Neural progenitor cell (in vitro differentiated cells): ENCODE measurements at regions not wholly inside any gene's neighbourhood (a gene's known extent, or its start where the extent isn't known, plus 50 kb on each side); places are given as distances from the start of the nearest gene placed in this dataset.
A peak's percentile ranks its signal among the peaks of the same experiment; 100 is the strongest.

Experiments used
- DNase-seq: peaks from one replicate; pipeline ENCODE4 v3.0.0-alpha.2; 2016; ENCODE audit warnings: low spot score
- H2AFZ ChIP-seq: fragments of 200-600 bp; sonication (generic); replicated peaks from 2 replicates; pipeline ENCODE4 v1.6.1; 2016; ENCODE audit warnings: antibody characterized with exemption
- H3F3A ChIP-seq: fragments of 200-600 bp; sonication (generic); 2 replicates; pipeline ENCODE4 v1.6.1; 2016; ENCODE audit warnings: antibody characterized with exemption, low read depth
- H3K27ac ChIP-seq: fragments of 200-600 bp; sonication (generic); 2 replicates; pipeline ENCODE4 v1.5.1; 2016; ENCODE audit warnings: mild to moderate bottlenecking
- H3K27me3 ChIP-seq: fragments of 200-600 bp; sonication (generic); 2 replicates; pipeline ENCODE4 v1.6.1; 2016; ENCODE audit warnings: mild to moderate bottlenecking, moderate library complexity
- H3K36me3 ChIP-seq: fragments of 200-600 bp; sonication (generic); 2 replicates; pipeline ENCODE4 v1.5.1; 2016
- H3K4me1 ChIP-seq: fragments of 200-600 bp; sonication (generic); 2 replicates; pipeline ENCODE4 v1.6.1; 2016; ENCODE audit warnings: mixed run types
- H3K4me2 ChIP-seq: fragments of 200-600 bp; sonication (generic); 2 replicates; pipeline ENCODE4 v1.6.1; 2016
- H3K4me3 ChIP-seq: fragments of 200-600 bp; sonication (generic); 2 replicates; pipeline ENCODE4 v1.5.1; 2016
- H3K79me2 ChIP-seq: fragments of 200-600 bp; sonication (generic); 2 replicates; pipeline ENCODE4 v1.6.1; 2016; ENCODE audit warnings: low read depth
- H3K9ac ChIP-seq: fragments of 200-600 bp; sonication (generic); 2 replicates; pipeline ENCODE4 v1.6.1; 2016
- H3K9me3 ChIP-seq: fragments of 200-600 bp; sonication (generic); 2 replicates; pipeline ENCODE4 v1.5.1; 2016; ENCODE audit warnings: low read depth
- H4K20me1 ChIP-seq: fragments of 200-600 bp; sonication (generic); 2 replicates; pipeline ENCODE4 v1.6.1; 2016; ENCODE audit warnings: low read depth
- H3K27ac Mint-ChIP-seq: 3 replicates; pipeline ENCODE4 v1.8.0; 2021; ENCODE audit warnings: mixed read lengths
- H3K27me3 Mint-ChIP-seq: 2 replicates; pipeline ENCODE4 v1.8.0; 2022; ENCODE audit warnings: low read depth, mild to moderate bottlenecking, inconsistent platforms, moderate library complexity, mixed read lengths; ENCODE audit not compliant: insufficient read depth
- H3K36me3 Mint-ChIP-seq: 3 replicates; pipeline ENCODE4 v1.8.0; 2021; ENCODE audit warnings: mixed read lengths
- H3K4me1 Mint-ChIP-seq: 3 replicates; pipeline ENCODE4 v1.8.0; 2021; ENCODE audit warnings: mixed read lengths
- H3K4me3 Mint-ChIP-seq: 3 replicates; pipeline ENCODE4 v1.8.0; 2021; ENCODE audit warnings: mild to moderate bottlenecking, moderate library complexity, mixed read lengths
- H3K9me3 Mint-ChIP-seq: 3 replicates; pipeline ENCODE4 v1.8.0; 2020; ENCODE audit warnings: mixed read lengths
- CTCF ChIP-seq: fragments of 200-600 bp; sonication (generic); IDR thresholded peaks from 2 replicates; pipeline ENCODE4 v1.5.1; 2017; ENCODE audit warnings: antibody characterized with exemption, mild to moderate bottlenecking
- EZH2 ChIP-seq: fragments of 200-600 bp; sonication (generic); IDR thresholded peaks from 2 replicates; pipeline ENCODE4 v1.6.1; 2017; ENCODE audit warnings: antibody characterized with exemption, mild to moderate bottlenecking, moderate library complexity
- EZH2phosphoT487 ChIP-seq: fragments of 200-600 bp; sonication (generic); IDR thresholded peaks from 2 replicates; pipeline ENCODE4 v1.6.1; 2017; ENCODE audit warnings: antibody characterized with exemption

GRCh38 chr10:61140765-61141392, 196.9 kb upstream of the RHOBTB1 start:
- H2AFZ ChIP-seq: no peak overlapping the region
- H3K27ac ChIP-seq: no peak overlapping the region
- Mint-ChIP-seq H3K9me3 (no peaks in the 10 kb centered on the region), H3K36me3 (no peaks in the 10 kb centered on the region), H3K4me1 (no peaks in the 10 kb centered on the region), H3K27ac (no peak overlapping the region), H3K27me3 (no peaks in the 10 kb centered on the region), H3K4me3 (no peak overlapping the region)
- H3K27me3 ChIP-seq: no peaks in the 10 kb centered on the region
- no peaks in the 10 kb centered on the region for H3K36me3 ChIP-seq
- no peaks in the 10 kb centered on the region for H4K20me1 ChIP-seq
- H3K9me3 ChIP-seq: no peaks in the 10 kb centered on the region
- no peaks in the 10 kb centered on the region for H3F3A ChIP-seq
- DNase-seq: peak; percentile 45
- H3K4me3 ChIP-seq: no peak overlapping the region
- H3K4me2 ChIP-seq: no peak overlapping the region
- H3K79me2 ChIP-seq: no peaks in the 10 kb centered on the region
- H3K9ac ChIP-seq: no peak overlapping the region
- no peaks in the 10 kb centered on the region for H3K4me1 ChIP-seq
- TF ChIP-seq EZH2phosphoT487 (no peak), EZH2 (no peak), CTCF (peak; percentile 68)

GRCh38 chr10:61139592-61139953, 195.6 kb upstream of the RHOBTB1 start:
- no peak overlapping the region for H3K4me2 ChIP-seq
- no peaks in the 10 kb centered on the region for H3K27me3 Mint-ChIP-seq
- H3K4me3 Mint-ChIP-seq: no peak overlapping the region
- no peaks in the 10 kb centered on the region for H3F3A ChIP-seq
- H3K36me3 ChIP-seq: no peaks in the 10 kb centered on the region
- no peaks in the 10 kb centered on the region for H3K79me2 ChIP-seq
- H2AFZ ChIP-seq: peak overlapping the region; percentile 24
- no peaks in the 10 kb centered on the region for H3K27me3 ChIP-seq
- no peak overlapping the region for H3K9ac ChIP-seq
- no peaks in the 10 kb centered on the region for H3K36me3 Mint-ChIP-seq
- DNase-seq: no peak
- TF ChIP-seq EZH2 (no peak), CTCF (no peak), EZH2phosphoT487 (no peak)
- no peaks in the 10 kb centered on the region for H3K4me1 Mint-ChIP-seq
- H3K4me1 ChIP-seq: no peaks in the 10 kb centered on the region
- H3K9me3 ChIP-seq: no peaks in the 10 kb centered on the region
- no peak overlapping the region for H3K4me3 ChIP-seq
- H3K27ac Mint-ChIP-seq: no peak overlapping the region
- no peak overlapping the region for H3K27ac ChIP-seq
- H4K20me1 ChIP-seq: no peaks in the 10 kb centered on the region
- H3K9me3 Mint-ChIP-seq: no peaks in the 10 kb centered on the region

GRCh38 chr10:61138708-61139591, 195.0 kb upstream of the RHOBTB1 start:
- no peaks in the 10 kb centered on the region for H3K27me3 ChIP-seq
- H3K4me3 Mint-ChIP-seq: no peak overlapping the region
- H4K20me1 ChIP-seq: no peaks in the 10 kb centered on the region
- no peak overlapping the region for H3K4me2 ChIP-seq
- no peaks in the 10 kb centered on the region for H3K27me3 Mint-ChIP-seq
- no peaks in the 10 kb centered on the region for H3K36me3 ChIP-seq
- H3K4me1 Mint-ChIP-seq: no peaks in the 10 kb centered on the region
- no peaks in the 10 kb centered on the region for H3F3A ChIP-seq
- H3K9me3 Mint-ChIP-seq: peaks cover under 1% of the 10 kb centered on the region
- no peaks in the 10 kb centered on the region for H3K36me3 Mint-ChIP-seq
- no peak overlapping the region for H3K27ac ChIP-seq
- no peak overlapping the region for H3K4me3 ChIP-seq
- H3K9ac ChIP-seq: no peak overlapping the region
- no peaks in the 10 kb centered on the region for H3K4me1 ChIP-seq
- peak overlapping the region; percentile 24 for H2AFZ ChIP-seq
- DNase-seq: no peak
- no peak for TF ChIP-seq EZH2phosphoT487
- TF ChIP-seq EZH2: no peak
- TF ChIP-seq CTCF: no peak
- H3K9me3 ChIP-seq: no peaks in the 10 kb centered on the region
- H3K27ac Mint-ChIP-seq: no peak overlapping the region
- no peaks in the 10 kb centered on the region for H3K79me2 ChIP-seq
